ENCODE measurements at regions not wholly inside any gene's neighbourhood (a gene's known extent, or its start where the extent isn't known, plus 50 kb on each side); places are given as distances from the start of the nearest gene placed in this dataset.

DNA sequence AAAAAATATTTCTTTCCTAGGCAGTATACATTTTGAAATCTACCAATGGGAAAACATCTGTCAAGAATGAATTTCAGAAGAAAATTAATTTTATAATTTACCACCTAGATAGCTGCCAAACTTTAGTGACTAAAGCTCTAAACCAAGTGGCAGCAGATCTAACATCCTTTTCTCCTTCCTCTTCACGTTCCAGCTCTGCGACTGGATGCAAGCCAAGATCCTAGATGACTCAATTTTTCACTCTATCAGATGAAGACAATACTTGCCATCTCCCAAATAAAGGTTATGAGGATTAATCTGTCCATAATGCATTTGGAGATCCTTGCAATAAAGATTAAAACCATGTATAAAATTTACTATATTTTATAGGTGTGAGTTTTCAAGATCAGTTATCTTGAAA is 66.7 kb upstream of the MIR17HG start:
- TF ChIP-seq EZH2 (IDR thresholded peaks at IDR 0.05), result no peak
- no peak for TF ChIP-seq POLR2AphosphoS5 (IDR thresholded peaks at IDR 0.05; ENCODE audit: borderline replicate concordance, low read depth, low read length)
